GM20431 (cell line): ENCODE measurements at regions not wholly inside any gene's neighbourhood (a gene's known extent, or its start where the extent isn't known, plus 50 kb on each side); places are given as distances from the start of the nearest gene placed in this dataset.
"Not testable (repeated sequence)": the region's sequence is repeated elsewhere in the genome, so short reads cannot be mapped to it uniquely, and the experiment has no call there.

Experiments
- in situ Hi-C: fragments of 300-500 bp; cut with MseI, MboI; formaldehyde crosslinking; loops from one replicate; pipeline ENCODE4 v1.15.0; 2020; ENCODE audit warnings: low sequenced_read_pairs; ENCODE audit not compliant: unreplicated experiment

- in situ Hi-C loops = no loop called here
Measured at GRCh38 chr13:105846923-105847322, 688.5 kb downstream of the EFNB2 start.

GRCh38 chr13:105841286-105841685 is 694.2 kb downstream of the EFNB2 start:
- in situ Hi-C loops = no loop called here

- in situ Hi-C loops = no loop called here
Measured at GRCh38 chr13:105838231-105838630, 697.2 kb downstream of the EFNB2 start.

GRCh38 chr13:105837295-105837694 is 698.2 kb downstream of the EFNB2 start:
- in situ Hi-C loops = not testable (repeated sequence)

GRCh38 chr13:105830821-105831220 is 704.6 kb downstream of the EFNB2 start:
- in situ Hi-C loops = no loop called here

- in situ Hi-C loops = no loop called here
Measured at GRCh38 chr13:105827111-105827809, 708.2 kb downstream of the EFNB2 start.

- in situ Hi-C loops = no loop called here
Measured at GRCh38 chr13:105825071-105825470, 710.4 kb downstream of the EFNB2 start.

GRCh38 chr13:105821337-105821736 is 714.1 kb downstream of the EFNB2 start:
- in situ Hi-C loops = no loop called here

- in situ Hi-C loops = no loop called here
Measured at GRCh38 chr13:105820415-105820814, 715.0 kb downstream of the EFNB2 start.

- in situ Hi-C loops = no loop called here
Measured at GRCh38 chr13:105817498-105817897, 718.0 kb downstream of the EFNB2 start.

- in situ Hi-C loops = no loop called here
Measured at GRCh38 chr13:105816994-105817393, 718.5 kb downstream of the EFNB2 start.

GRCh38 chr13:105814902-105815250 is 720.6 kb downstream of the EFNB2 start:
- in situ Hi-C loops = no loop called here

- in situ Hi-C loops = no loop called here
Measured at GRCh38 chr13:105814219-105814901, 721.1 kb downstream of the EFNB2 start.

GRCh38 chr13:105806628-105806920 is 728.9 kb downstream of the EFNB2 start:
- in situ Hi-C loops = no loop called here

GRCh38 chr13:105805892-105806627 is 729.4 kb downstream of the EFNB2 start:
- in situ Hi-C loops = no loop called here

GRCh38 chr13:105804561-105805190 is 730.8 kb downstream of the EFNB2 start:
- in situ Hi-C loops = no loop called here

- in situ Hi-C loops = no loop called here
Measured at GRCh38 chr13:105799155-105799554, 736.3 kb downstream of the EFNB2 start.

- in situ Hi-C loops = no loop called here
Measured at GRCh38 chr13:105798541-105798940, 736.9 kb downstream of the EFNB2 start.

GRCh38 chr13:105796081-105796480 is 739.4 kb downstream of the EFNB2 start:
- in situ Hi-C loops = no loop called here

GRCh38 chr13:105790923-105791322 is 744.5 kb downstream of the EFNB2 start:
- in situ Hi-C loops = no loop called here

GRCh38 chr13:105788530-105788929 is 746.9 kb downstream of the EFNB2 start:
- in situ Hi-C loops = no loop called here
